Endothelial cell (in vitro differentiated cells): ENCODE measurements at regions not wholly inside any gene's neighbourhood (a gene's known extent, or its start where the extent isn't known, plus 50 kb on each side); places are given as distances from the start of the nearest gene placed in this dataset.

Source experiments
- DNase-seq: peaks from one replicate; pipeline ENCODE4 v3.0.0; 2021; ENCODE audit warnings: low spot score
- H3K27ac Mint-ChIP-seq: one replicate; pipeline ENCODE4 v1.8.0; 2021; ENCODE audit warnings: mixed read lengths, inconsistent platforms; ENCODE audit not compliant: unreplicated experiment
- H3K27me3 Mint-ChIP-seq: one replicate; pipeline ENCODE4 v1.8.0; 2021; ENCODE audit warnings: mild to moderate bottlenecking, moderate library complexity, mixed read lengths, inconsistent platforms; ENCODE audit not compliant: unreplicated experiment
- H3K36me3 Mint-ChIP-seq: one replicate; pipeline ENCODE4 v1.8.0; 2021; ENCODE audit warnings: mild to moderate bottlenecking, low read depth, mixed read lengths, inconsistent platforms; ENCODE audit not compliant: unreplicated experiment
- H3K4me1 Mint-ChIP-seq: one replicate; pipeline ENCODE4 v1.8.0; 2021; ENCODE audit warnings: mild to moderate bottlenecking, mixed read lengths, inconsistent platforms; ENCODE audit not compliant: unreplicated experiment
- H3K4me3 Mint-ChIP-seq: one replicate; pipeline ENCODE4 v1.8.0; 2021; ENCODE audit warnings: mild to moderate bottlenecking, mixed read lengths, inconsistent platforms; ENCODE audit not compliant: unreplicated experiment
- H3K9me3 Mint-ChIP-seq: one replicate; pipeline ENCODE4 v1.8.0; 2021; ENCODE audit warnings: mixed read lengths, inconsistent platforms; ENCODE audit not compliant: unreplicated experiment
- CTCF ChIP-seq: fragments of 200-600 bp; sonication (generic); IDR thresholded peaks from one replicate; pipeline ENCODE4 v1.5.0; 2021; ENCODE audit warnings: antibody characterized with exemption; ENCODE audit not compliant: unreplicated experiment

GRCh38 chr20:12467758-12468157 is 541.0 kb upstream of the SPTLC3 start:
- Mint-ChIP-seq H3K36me3 (no peaks in the 10 kb centered on the region), H3K4me1 (peaks cover 5% of the 10 kb centered on the region), H3K27ac (no peak overlapping the region), H3K27me3 (no peaks in the 10 kb centered on the region), H3K9me3 (no peaks in the 10 kb centered on the region), H3K4me3 (no peak overlapping the region)
- no peak for DNase-seq
- TF ChIP-seq CTCF, result no peak

GRCh38 chr20:12482661-12483060 is 526.1 kb upstream of the SPTLC3 start:
- H3K4me3 Mint-ChIP-seq, result no peak overlapping the region
- H3K27ac Mint-ChIP-seq, result no peak overlapping the region
- no peaks in the 10 kb centered on the region for H3K4me1 Mint-ChIP-seq
- no peak for DNase-seq
- H3K27me3 Mint-ChIP-seq, result no peaks in the 10 kb centered on the region
- no peaks in the 10 kb centered on the region for H3K36me3 Mint-ChIP-seq
- no peak for TF ChIP-seq CTCF
- peaks cover 4% of the 10 kb centered on the region for H3K9me3 Mint-ChIP-seq

- Mint-ChIP-seq H3K27me3 (no peaks in the 10 kb centered on the region), H3K36me3 (no peaks in the 10 kb centered on the region), H3K9me3 (no peaks in the 10 kb centered on the region), H3K4me1 (no peaks in the 10 kb centered on the region), H3K4me3 (no peak overlapping the region), H3K27ac (no peak overlapping the region)
- TF ChIP-seq CTCF, result no peak
- DNase-seq, result no peak
These were observed 506.3 kb upstream of the SPTLC3 start for GRCh38 chr20:12502443-12502842.

GRCh38 chr20:12504779-12505178 is 504.0 kb upstream of the SPTLC3 start:
- Mint-ChIP-seq H3K4me3 (no peak overlapping the region), H3K27me3 (no peaks in the 10 kb centered on the region), H3K27ac (no peak overlapping the region), H3K4me1 (no peaks in the 10 kb centered on the region), H3K36me3 (no peaks in the 10 kb centered on the region), H3K9me3 (no peaks in the 10 kb centered on the region)
- no peak for TF ChIP-seq CTCF
- DNase-seq, result no peak

GRCh38 chr20:12511499-12511898 is 497.3 kb upstream of the SPTLC3 start:
- H3K36me3 Mint-ChIP-seq, result no peaks in the 10 kb centered on the region
- H3K4me1 Mint-ChIP-seq, result no peaks in the 10 kb centered on the region
- H3K9me3 Mint-ChIP-seq, result no peaks in the 10 kb centered on the region
- no peak for TF ChIP-seq CTCF
- H3K4me3 Mint-ChIP-seq, result no peak overlapping the region
- peaks cover 1% of the 10 kb centered on the region for H3K27me3 Mint-ChIP-seq
- no peak overlapping the region for H3K27ac Mint-ChIP-seq
- DNase-seq, result no peak
